CD4-positive, alpha-beta T cell treated with Interferon alpha-2 for 1 hour (primary cell): ENCODE measurements at regions not wholly inside any gene's neighbourhood (a gene's known extent, or its start where the extent isn't known, plus 50 kb on each side); places are given as distances from the start of the nearest gene placed in this dataset.

ENCODE experiments used
- DNase-seq, 2 donors: peaks; one replicate each; pipeline ENCODE4 v3.0.0-alpha.2; 2020 to 2022

DNA sequence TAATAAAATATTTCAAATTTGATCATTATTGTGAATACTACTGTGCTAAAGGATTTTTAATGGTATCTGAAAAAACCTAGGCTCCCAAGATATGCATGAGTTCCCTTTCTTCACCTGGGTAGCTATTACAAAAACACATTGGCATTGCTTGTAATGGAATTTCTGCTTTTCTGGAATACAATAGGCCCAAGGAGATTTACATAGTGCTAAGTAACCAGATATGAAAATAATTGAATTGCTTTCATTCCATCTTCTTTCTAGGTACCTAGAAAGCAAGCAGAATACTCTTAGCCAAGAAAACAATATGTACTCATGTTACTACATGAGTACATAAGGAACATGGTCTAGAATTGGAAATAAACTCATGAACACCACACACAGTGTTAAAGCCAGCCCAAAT, 291.9 kb downstream of the KCNC2 start:
- no peak for DNase-seq

DNA sequence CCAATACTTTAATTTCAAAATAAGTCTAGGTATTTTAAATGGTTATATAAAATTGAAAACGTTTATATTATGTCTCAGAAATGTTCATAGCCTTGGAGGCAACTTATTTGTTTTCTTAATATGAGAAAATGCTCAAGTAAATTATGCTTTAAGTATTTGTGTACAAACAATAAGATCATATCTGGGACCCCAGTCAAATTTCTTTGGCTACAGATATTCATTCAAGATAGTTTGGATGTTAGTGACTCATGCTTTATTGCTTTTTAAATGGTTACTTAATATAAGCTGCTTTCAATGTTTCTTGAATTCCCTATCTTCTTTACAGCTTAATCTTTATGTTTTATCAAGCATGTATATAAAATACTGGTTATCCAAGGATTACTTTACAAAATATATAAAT, 291.3 kb downstream of the KCNC2 start:
- no peak for DNase-seq

DNA sequence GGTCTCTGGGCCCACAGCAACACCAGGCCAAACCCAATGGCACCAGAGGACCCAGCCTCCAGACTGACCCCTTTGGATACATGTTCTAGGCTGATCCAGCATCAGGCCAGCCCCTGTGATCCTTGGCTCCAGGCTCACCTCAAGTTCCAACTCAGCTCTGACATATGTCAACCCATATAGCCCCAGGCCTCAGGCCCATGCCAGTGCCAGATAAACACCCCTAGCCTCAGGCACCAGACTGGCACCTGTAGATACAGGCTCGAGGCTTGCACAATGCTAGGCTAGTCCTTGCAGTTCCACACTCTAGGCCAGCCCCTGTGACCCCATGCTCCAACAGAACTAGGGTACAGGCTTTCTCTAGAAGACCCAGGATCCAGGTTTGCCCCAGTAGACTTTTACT, 287.5 kb downstream of the KCNC2 start:
- no peak for DNase-seq

DNA sequence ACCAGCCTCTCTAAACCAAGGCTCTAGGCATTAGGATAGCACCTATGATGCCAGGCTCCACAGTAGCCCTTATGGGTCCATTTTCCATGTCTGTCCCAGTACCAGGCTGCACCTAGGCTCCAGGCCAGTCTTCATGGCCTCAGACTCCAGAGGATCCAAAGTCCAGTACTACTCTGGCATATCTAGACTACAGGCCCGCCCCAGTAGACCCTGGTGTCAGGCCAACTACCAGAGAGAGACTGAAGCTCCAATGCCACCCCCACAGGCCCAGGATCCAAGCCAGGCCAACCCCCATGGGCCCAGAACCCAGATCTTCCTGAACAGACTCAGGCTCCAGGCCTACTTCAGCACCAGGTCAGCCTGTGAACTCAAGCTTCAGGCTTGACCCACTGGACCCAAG, 287.0 kb downstream of the KCNC2 start:
- no peak for DNase-seq

- DNase-seq = no peak
Observed at GRCh38 chr12:74941670-74942069, 268.0 kb downstream of the KCNC2 start.

- DNase-seq = peak in 1 of 2 donors; percentile 6
Observed at GRCh38 chr12:74945771-74946198, 263.9 kb downstream of the KCNC2 start.

DNA sequence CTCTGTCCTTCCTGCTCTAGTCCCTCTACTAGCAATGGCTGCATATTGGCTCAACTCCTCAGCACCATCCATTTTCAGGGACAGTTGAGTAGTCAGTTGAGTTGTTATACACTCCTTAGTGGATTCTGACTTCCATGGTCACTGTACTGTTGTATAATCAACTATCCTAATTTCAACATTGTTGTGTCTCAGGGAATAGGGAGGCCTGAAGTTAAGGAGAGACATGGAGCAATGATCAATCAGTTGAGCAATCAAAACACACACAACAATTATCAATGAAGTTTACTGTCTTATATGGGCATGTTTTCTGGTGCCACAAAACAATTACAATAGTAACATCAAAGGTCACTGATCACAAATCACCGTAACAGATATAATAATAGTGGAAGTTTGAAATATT, 255.9 kb downstream of the KCNC2 start:
- no peak for DNase-seq

DNA sequence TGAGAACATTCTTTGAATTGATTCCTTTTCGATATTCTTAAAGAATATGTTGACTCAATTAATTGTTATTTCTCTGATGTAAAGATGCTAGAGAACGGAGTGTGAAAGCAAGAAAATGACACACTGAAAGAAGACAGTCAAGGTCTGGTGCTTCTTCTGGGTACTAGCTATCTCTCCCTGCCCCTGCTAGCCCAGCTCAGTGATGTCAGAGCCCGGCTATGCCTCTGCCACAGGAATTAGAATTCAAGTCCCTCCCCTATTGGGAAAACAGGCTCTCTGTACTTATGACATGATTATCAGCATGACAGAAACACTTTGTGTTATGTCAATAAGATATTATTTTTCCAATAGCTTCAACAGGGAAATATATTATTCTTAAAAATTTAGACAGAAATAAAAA, 252.4 kb downstream of the KCNC2 start:
- no peak for DNase-seq

DNA sequence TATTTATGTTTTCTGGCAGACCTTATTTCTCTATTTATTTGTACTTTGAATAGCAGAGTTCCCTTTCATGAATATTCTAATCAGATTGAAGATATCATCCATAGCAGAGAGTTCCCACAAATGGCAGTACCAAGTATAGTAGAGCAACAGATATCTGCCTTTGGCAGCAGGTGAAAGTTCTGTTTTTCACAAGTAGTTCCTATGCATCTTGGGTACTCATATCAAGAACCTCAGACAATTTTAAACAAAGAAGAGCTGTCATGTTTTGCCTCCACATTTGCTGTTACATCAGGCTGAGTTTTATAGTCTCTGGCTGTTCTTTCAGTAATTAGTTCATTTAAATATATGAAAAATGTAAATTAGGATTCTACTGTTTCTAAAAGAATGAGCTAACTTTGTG, 252.0 kb downstream of the KCNC2 start:
- DNase-seq = no peak

DNA sequence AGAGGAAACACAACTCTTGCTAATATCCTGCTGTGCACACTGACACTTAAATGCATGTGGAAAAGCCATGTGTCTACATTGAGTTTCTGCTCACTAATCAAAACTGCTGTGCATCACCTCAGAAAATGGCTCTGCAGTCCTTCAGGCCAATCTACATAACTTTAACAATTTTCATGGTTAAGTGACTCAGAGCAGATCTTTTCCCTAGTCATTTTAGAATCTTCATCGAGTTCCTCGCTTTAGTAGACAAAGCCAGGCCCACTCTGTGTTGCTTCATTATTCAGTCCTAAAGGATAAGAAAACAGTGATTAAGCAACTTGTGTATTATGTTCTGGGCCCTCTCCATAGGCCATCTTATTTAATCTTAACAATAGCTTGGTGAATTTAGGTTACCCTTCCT, 250.0 kb downstream of the KCNC2 start:
- no peak for DNase-seq

GRCh38 chr12:74963304-74963703, 246.3 kb downstream of the KCNC2 start:
- no peak for DNase-seq

- DNase-seq = no peak
Observed at GRCh38 chr12:74963867-74964331, 245.7 kb downstream of the KCNC2 start.

GRCh38 chr12:74964390-74964789, 245.2 kb downstream of the KCNC2 start:
- DNase-seq = no peak

- no peak for DNase-seq
Observed at GRCh38 chr12:74971201-74971600, 238.4 kb downstream of the KCNC2 start.

DNA sequence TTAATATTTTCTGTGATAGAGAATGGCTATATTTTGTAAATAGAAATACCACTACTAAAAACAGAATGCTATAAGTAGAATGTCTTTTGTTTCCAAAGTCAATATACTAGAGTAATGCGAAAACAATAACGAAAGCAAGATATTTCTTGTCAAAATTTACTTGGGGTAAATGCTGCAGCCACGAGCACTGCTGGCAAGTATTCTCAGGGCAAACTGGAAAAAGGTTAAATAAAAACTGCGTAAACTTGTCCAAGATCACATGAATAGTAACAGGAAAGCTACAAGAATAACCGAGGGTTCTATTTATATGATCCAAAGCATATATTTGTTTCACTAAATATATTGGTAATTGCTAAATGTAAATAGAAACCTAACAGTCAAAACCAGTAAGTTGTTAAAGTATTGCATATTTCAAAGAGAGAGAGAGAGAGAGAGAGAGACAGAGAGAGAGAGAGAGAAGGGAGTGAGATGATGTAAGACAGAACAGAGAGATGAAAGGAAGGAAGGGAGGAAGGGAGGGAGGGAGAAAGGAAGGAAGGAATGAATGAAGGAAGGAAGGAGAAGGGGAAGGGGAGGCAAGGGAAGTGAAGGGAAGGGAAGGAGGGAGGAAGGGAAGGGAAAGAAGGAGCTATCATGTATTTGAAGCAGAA, 231.7 kb downstream of the KCNC2 start:
- DNase-seq = no peak

DNA sequence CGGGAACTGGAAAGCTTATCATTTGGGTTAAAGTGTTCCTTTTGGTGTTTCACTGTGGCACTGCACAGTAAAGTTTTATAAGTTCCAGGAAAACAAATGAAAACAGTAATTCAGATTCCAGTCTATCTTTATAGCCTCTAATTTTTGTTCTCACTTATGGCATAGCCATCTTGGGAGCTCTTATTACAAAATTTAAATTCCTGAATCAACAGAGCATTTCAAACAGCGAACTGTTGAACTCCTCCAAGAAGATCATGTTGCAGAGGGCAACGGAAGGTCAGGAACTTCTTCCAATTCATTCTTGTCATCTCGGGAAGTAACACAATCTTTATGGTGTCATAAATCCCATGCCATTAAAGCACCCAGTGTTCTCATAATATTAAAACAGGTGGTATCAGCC, 229.1 kb downstream of the KCNC2 start:
- no peak for DNase-seq

GRCh38 chr12:74981541-74981940, 228.1 kb downstream of the KCNC2 start:
- no peak for DNase-seq

GRCh38 chr12:74983917-74984316, 225.7 kb downstream of the KCNC2 start:
- no peak for DNase-seq

- DNase-seq = no peak
Observed at GRCh38 chr12:74984631-74985030, 225.0 kb downstream of the KCNC2 start.

- no peak for DNase-seq
Observed at GRCh38 chr12:74985293-74985985, 224.2 kb downstream of the KCNC2 start.

GRCh38 chr12:74985986-74986319, 223.7 kb downstream of the KCNC2 start:
- no peak for DNase-seq

DNA sequence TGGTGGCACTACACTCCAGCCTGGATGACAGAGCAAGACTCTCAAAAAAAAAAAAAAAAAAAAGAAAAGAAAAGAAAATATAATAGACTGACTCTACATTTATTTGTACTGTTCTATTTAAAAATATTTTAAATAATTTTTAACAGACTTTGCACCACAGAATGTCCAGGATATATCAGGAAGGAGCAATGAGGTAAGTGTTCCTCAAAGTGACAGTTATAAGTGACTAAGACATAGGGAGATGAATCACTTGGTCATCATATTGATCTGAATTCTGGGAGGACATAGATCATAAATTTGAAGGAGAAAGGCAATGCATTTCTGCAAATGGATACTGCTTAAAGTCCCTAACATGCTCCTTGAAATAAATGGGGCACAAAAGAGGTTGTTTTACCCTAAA, 221.5 kb downstream of the KCNC2 start:
- DNase-seq = no peak
